ENCODE measurements at regions not wholly inside any gene's neighbourhood (a gene's known extent, or its start where the extent isn't known, plus 50 kb on each side); places are given as distances from the start of the nearest gene placed in this dataset.

- no peak for TF ChIP-seq REST (IDR thresholded peaks at IDR 0.05; ENCODE audit: borderline replicate concordance)
- no peak for TF ChIP-seq CTCF (IDR thresholded peaks at IDR 0.05; ENCODE audit: poor library complexity, severe bottlenecking)
- TF ChIP-seq TAF1 (IDR thresholded peaks at IDR 0.05; ENCODE audit: low read depth) = no peak
- TF ChIP-seq EZH2 (IDR thresholded peaks at IDR 0.05; ENCODE audit: borderline replicate concordance, insufficient read depth, low read length, poor library complexity, severe bottlenecking) = no peak
- TF ChIP-seq EP300 (conservative IDR thresholded peaks at IDR 0.05; ENCODE audit: poor library complexity, severe bottlenecking) = no peak
These were observed 69.3 kb upstream of the SRSF6 start for GRCh38 chr20:43388268-43389002.

Measured in neural cell (in vitro differentiated cells).